ENCODE measurements at regions not wholly inside any gene's neighbourhood (a gene's known extent, or its start where the extent isn't known, plus 50 kb on each side); places are given as distances from the start of the nearest gene placed in this dataset.

- no peaks in the 10 kb centered on the region for H3K36me3 ChIP-seq (replicated peaks in 1 of 2; ENCODE audit: control insufficient read depth in 2 of 2, insufficient read depth in 2 of 2, low read length in 2 of 2)
- H3K4ac ChIP-seq (ENCODE audit: low read length) = no peak overlapping the region
- no peak overlapping the region for H3K14ac ChIP-seq (ENCODE audit: low read length)
- no peak overlapping the region for H3K18ac ChIP-seq (ENCODE audit: low read length)
- no peaks in the 10 kb centered on the region for H3K27me3 ChIP-seq (ENCODE audit: control insufficient read depth in 3 of 3, insufficient read depth in 3 of 3, low read depth in 1 of 3, low read length in 3 of 3)
- H4K91ac ChIP-seq (ENCODE audit: low read depth, low read length, poor library complexity) = no peak overlapping the region
- no peak overlapping the region for H3K23ac ChIP-seq (ENCODE audit: low read depth, low read length, poor library complexity)
- no peak for DNase-seq (ENCODE audit: low spot score)
- H2BK12ac ChIP-seq (ENCODE audit: low read length) = no peak overlapping the region
- no peaks in the 10 kb centered on the region for H3K9me3 ChIP-seq (replicated peaks in 1 of 2; ENCODE audit: control insufficient read depth in 2 of 2, insufficient read depth in 1 of 2, low read depth in 1 of 2, low read length in 2 of 2)
- H2AFZ ChIP-seq (ENCODE audit: low read length) = no peak overlapping the region
- H3K27ac ChIP-seq (replicated peaks; ENCODE audit: low read length) = no peak overlapping the region
- no peak overlapping the region for H3K9ac ChIP-seq (ENCODE audit: low read depth, low read length, poor library complexity)
- H2BK120ac ChIP-seq (ENCODE audit: low read depth, low read length) = no peak overlapping the region
- no CpG with 5 or more reads among the region's 4 CpGs for WGBS, 2 donors (ENCODE audit: extremely low coverage in 2 of 2, insufficient read length in 2 of 2, insufficient replicate concordance in 1 of 2)
- H3K79me1 ChIP-seq (ENCODE audit: low read depth, low read length) = peaks cover 1% of the 10 kb centered on the region
- H3K4me2 ChIP-seq (ENCODE audit: insufficient read depth, low read length, poor library complexity, severe bottlenecking) = no peak overlapping the region
- no peak overlapping the region for H2AK5ac ChIP-seq (ENCODE audit: low read depth, low read length)
- H3K4me1 ChIP-seq (ENCODE audit: control insufficient read depth in 2 of 2, insufficient read depth in 1 of 2, low read depth in 1 of 2, low read length in 2 of 2) = peaks cover 0 to 6% of the 10 kb centered on the region in 2 donors
- H2BK5ac ChIP-seq (ENCODE audit: low read length) = no peak overlapping the region
- no peak overlapping the region for H3K4me3 ChIP-seq (ENCODE audit: low read length in 2 of 2)
- no peak overlapping the region for H2BK15ac ChIP-seq (ENCODE audit: low read length)
- no peak overlapping the region for H4K8ac ChIP-seq (ENCODE audit: low read depth, low read length)
Measured at GRCh38 chr1:73803380-73803779, 394.6 kb downstream of the LRRIQ3 start.

DNA sequence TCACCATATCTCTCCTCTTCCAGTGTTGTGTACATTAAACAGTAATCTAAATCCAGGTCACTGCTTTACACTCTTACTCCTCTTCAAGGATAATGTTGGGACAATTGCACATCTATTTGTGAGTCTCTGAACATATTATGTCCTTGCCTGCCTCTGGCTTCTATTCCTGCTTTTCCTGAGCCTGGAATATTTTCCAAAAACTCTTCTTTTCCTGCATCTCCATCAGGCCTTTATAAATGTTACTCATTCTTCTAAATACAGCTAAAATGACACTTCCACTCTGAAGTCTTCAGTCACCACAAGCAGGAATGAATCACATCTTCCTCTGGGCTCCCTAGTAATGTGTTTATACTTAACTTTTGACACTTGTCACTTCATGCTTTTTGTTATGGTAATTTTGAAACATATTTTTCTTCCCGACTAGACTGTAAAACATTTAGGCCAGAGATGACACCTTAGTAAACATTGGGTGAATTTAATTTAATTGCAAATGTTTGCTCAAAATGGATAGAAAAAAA, 396.0 kb downstream of the LRRIQ3 start:
- WGBS, 2 donors (ENCODE audit: extremely low coverage in 2 of 2, insufficient read length in 2 of 2, insufficient replicate concordance in 1 of 2) = no CpG with 5 or more reads among the region's 1 CpG
- Histone ChIP-seq H3K9ac (ENCODE audit: low read depth, low read length, poor library complexity) (no peak overlapping the region), H3K4me1 (ENCODE audit: control insufficient read depth in 2 of 2, insufficient read depth in 1 of 2, low read depth in 1 of 2, low read length in 2 of 2) (peaks cover 0 to 6% of the 10 kb centered on the region in 2 donors), H2BK12ac (ENCODE audit: low read length) (no peak overlapping the region), H3K27ac (replicated peaks; ENCODE audit: low read length) (no peak overlapping the region), H4K8ac (ENCODE audit: low read depth, low read length) (no peak overlapping the region), H2AK5ac (ENCODE audit: low read depth, low read length) (no peak overlapping the region), H2BK15ac (ENCODE audit: low read length) (no peak overlapping the region), H4K91ac (ENCODE audit: low read depth, low read length, poor library complexity) (no peak overlapping the region), H3K27me3 (ENCODE audit: control insufficient read depth in 3 of 3, insufficient read depth in 3 of 3, low read depth in 1 of 3, low read length in 3 of 3) (no peaks in the 10 kb centered on the region), H3K4me2 (ENCODE audit: insufficient read depth, low read length, poor library complexity, severe bottlenecking) (no peak overlapping the region), H3K79me1 (ENCODE audit: low read depth, low read length) (peaks cover 1% of the 10 kb centered on the region), H3K36me3 (replicated peaks in 1 of 2; ENCODE audit: control insufficient read depth in 2 of 2, insufficient read depth in 2 of 2, low read length in 2 of 2) (no peaks in the 10 kb centered on the region), H2BK120ac (ENCODE audit: low read depth, low read length) (no peak overlapping the region), H2AFZ (ENCODE audit: low read length) (peak overlapping the region; percentile 32), H3K4me3 (ENCODE audit: low read length in 2 of 2) (no peak overlapping the region), H3K4ac (ENCODE audit: low read length) (no peak overlapping the region), H3K14ac (ENCODE audit: low read length) (no peak overlapping the region), H3K23ac (ENCODE audit: low read depth, low read length, poor library complexity) (no peak overlapping the region), H2BK5ac (ENCODE audit: low read length) (no peak overlapping the region), H3K18ac (ENCODE audit: low read length) (no peak overlapping the region), H3K9me3 (replicated peaks in 1 of 2; ENCODE audit: control insufficient read depth in 2 of 2, insufficient read depth in 1 of 2, low read depth in 1 of 2, low read length in 2 of 2) (no peaks in the 10 kb centered on the region)
- DNase-seq (ENCODE audit: low spot score) = no peak

DNA sequence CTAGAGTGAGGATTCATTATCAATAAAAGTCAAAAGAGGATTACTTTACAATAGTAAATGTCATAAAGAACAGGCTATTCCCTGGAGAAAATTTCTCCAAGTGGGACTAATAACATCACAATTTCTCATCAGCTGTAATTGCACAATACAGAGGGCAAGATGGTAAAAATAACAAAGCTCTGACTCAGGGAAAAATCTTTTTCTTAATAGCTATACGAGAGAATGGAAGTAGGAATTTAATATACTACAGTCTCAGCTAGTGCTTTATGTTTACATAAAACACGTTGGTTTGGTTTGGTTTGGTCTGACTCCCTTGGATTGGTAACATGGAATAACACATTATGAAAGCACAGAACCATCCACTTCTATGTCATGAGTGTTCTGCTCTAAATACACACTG, 397.6 kb downstream of the LRRIQ3 start:
- no peak overlapping the region for H2AFZ ChIP-seq (ENCODE audit: low read length)
- H2BK15ac ChIP-seq (ENCODE audit: low read length) = no peak overlapping the region
- H2BK12ac ChIP-seq (ENCODE audit: low read length) = no peak overlapping the region
- no peak overlapping the region for H3K27ac ChIP-seq (replicated peaks; ENCODE audit: low read length)
- peaks cover 0 to 6% of the 10 kb centered on the region in 2 donors for H3K4me1 ChIP-seq (ENCODE audit: control insufficient read depth in 2 of 2, insufficient read depth in 1 of 2, low read depth in 1 of 2, low read length in 2 of 2)
- H3K23ac ChIP-seq (ENCODE audit: low read depth, low read length, poor library complexity) = no peak overlapping the region
- WGBS, 2 donors (ENCODE audit: extremely low coverage in 2 of 2, insufficient read length in 2 of 2, insufficient replicate concordance in 1 of 2) = no CpG with 5 or more reads among the region's 2 CpGs
- H3K27me3 ChIP-seq (ENCODE audit: control insufficient read depth in 3 of 3, insufficient read depth in 3 of 3, low read depth in 1 of 3, low read length in 3 of 3) = no peaks in the 10 kb centered on the region
- no peak overlapping the region for H4K8ac ChIP-seq (ENCODE audit: low read depth, low read length)
- no peak overlapping the region for H2BK5ac ChIP-seq (ENCODE audit: low read length)
- DNase-seq (ENCODE audit: low spot score) = no peak
- no peak overlapping the region for H3K4ac ChIP-seq (ENCODE audit: low read length)
- H3K4me2 ChIP-seq (ENCODE audit: insufficient read depth, low read length, poor library complexity, severe bottlenecking) = no peak overlapping the region
- no peak overlapping the region for H3K14ac ChIP-seq (ENCODE audit: low read length)
- H3K9ac ChIP-seq (ENCODE audit: low read depth, low read length, poor library complexity) = no peak overlapping the region
- H3K4me3 ChIP-seq (ENCODE audit: low read length in 2 of 2) = no peak overlapping the region
- no peaks in the 10 kb centered on the region for H3K9me3 ChIP-seq (replicated peaks in 1 of 2; ENCODE audit: control insufficient read depth in 2 of 2, insufficient read depth in 1 of 2, low read depth in 1 of 2, low read length in 2 of 2)
- H3K79me1 ChIP-seq (ENCODE audit: low read depth, low read length) = peaks cover 1% of the 10 kb centered on the region
- H3K36me3 ChIP-seq (replicated peaks in 1 of 2; ENCODE audit: control insufficient read depth in 2 of 2, insufficient read depth in 2 of 2, low read length in 2 of 2) = no peaks in the 10 kb centered on the region
- H4K91ac ChIP-seq (ENCODE audit: low read depth, low read length, poor library complexity) = no peak overlapping the region
- H3K18ac ChIP-seq (ENCODE audit: low read length) = no peak overlapping the region
- no peak overlapping the region for H2BK120ac ChIP-seq (ENCODE audit: low read depth, low read length)
- H2AK5ac ChIP-seq (ENCODE audit: low read depth, low read length) = no peak overlapping the region

- H2BK120ac ChIP-seq (ENCODE audit: low read depth, low read length) = no peak overlapping the region
Measured at GRCh38 chr1:73789965-73790364, 408.0 kb downstream of the LRRIQ3 start.

More at GRCh38 chr1:73789965-73790364, 408.0 kb downstream of the LRRIQ3 start:
- Histone ChIP-seq H3K4me1 (ENCODE audit: control insufficient read depth in 2 of 2, insufficient read depth in 1 of 2, low read depth in 1 of 2, low read length in 2 of 2) (no peaks in the 10 kb centered on the region), H3K36me3 (replicated peaks in 1 of 2; ENCODE audit: control insufficient read depth in 2 of 2, insufficient read depth in 2 of 2, low read length in 2 of 2) (no peaks in the 10 kb centered on the region), H3K4me2 (ENCODE audit: insufficient read depth, low read length, poor library complexity, severe bottlenecking) (no peak overlapping the region), H2BK5ac (ENCODE audit: low read length) (no peak overlapping the region), H3K9me3 (replicated peaks in 1 of 2; ENCODE audit: control insufficient read depth in 2 of 2, insufficient read depth in 1 of 2, low read depth in 1 of 2, low read length in 2 of 2) (no peaks in the 10 kb centered on the region), H2BK15ac (ENCODE audit: low read length) (no peak overlapping the region), H3K23ac (ENCODE audit: low read depth, low read length, poor library complexity) (no peak overlapping the region), H3K27ac (replicated peaks; ENCODE audit: low read length) (no peak overlapping the region), H3K4ac (ENCODE audit: low read length) (no peak overlapping the region), H2AK5ac (ENCODE audit: low read depth, low read length) (no peak overlapping the region), H4K8ac (ENCODE audit: low read depth, low read length) (no peak overlapping the region), H3K4me3 (ENCODE audit: low read length in 2 of 2) (no peak overlapping the region), H3K79me1 (ENCODE audit: low read depth, low read length) (no peaks in the 10 kb centered on the region), H3K27me3 (ENCODE audit: control insufficient read depth in 3 of 3, insufficient read depth in 3 of 3, low read depth in 1 of 3, low read length in 3 of 3) (no peaks in the 10 kb centered on the region), H3K18ac (ENCODE audit: low read length) (no peak overlapping the region), H4K91ac (ENCODE audit: low read depth, low read length, poor library complexity) (no peak overlapping the region), H2BK12ac (ENCODE audit: low read length) (no peak overlapping the region), H2AFZ (ENCODE audit: low read length) (no peak overlapping the region), H3K14ac (ENCODE audit: low read length) (no peak overlapping the region), H3K9ac (ENCODE audit: low read depth, low read length, poor library complexity) (no peak overlapping the region)
- no peak for DNase-seq (ENCODE audit: low spot score)
